Panc1 (cell line): ENCODE measurements at regions not wholly inside any gene's neighbourhood (a gene's known extent, or its start where the extent isn't known, plus 50 kb on each side); places are given as distances from the start of the nearest gene placed in this dataset.

Source experiments
- ATAC-seq: fragments of 200-7000 bp; cut with Tn5 transposase; 2 replicates; pipeline ENCODE4 v1.9.1; 2020; ENCODE audit warnings: mild to moderate bottlenecking, moderate library complexity
- BruUV-seq: library from RNA; stranded (reverse); fragments of 400-500 nt; replicated peaks from 2 replicates; lab custom pipeline; 2021; lab: Mats Ljungman, UMichigan
- CTCF ChIA-PET: fragments of 300-600 bp; sonication (Branson Sonifier 250); formaldehyde crosslinking; loops from one replicate; lab custom pipeline; 2022; ENCODE audit warnings: antibody characterized with exemption; lab: Charles Lee
- POLR2A ChIA-PET: fragments of 300-600 bp; sonication (Branson Sonifier 250); formaldehyde crosslinking; loops from one replicate; lab custom pipeline; 2022; ENCODE audit warnings: antibody characterized with exemption; lab: Charles Lee
- DNase-seq: peaks from one replicate; pipeline ENCODE4 v3.0.0-alpha.2; 2010; ENCODE audit warnings: low read depth, low spot score
- H3K27ac ChIP-seq: 2 replicates; pipeline ENCODE4 v1.5.1; 2011; ENCODE audit warnings: mild to moderate bottlenecking, low read length, inconsistent platforms
- H3K27me3 ChIP-seq: fragments of 200-500 bp; sonication (Bioruptor generic); 2 replicates; pipeline ENCODE4 v1.6.0; 2014; ENCODE audit warnings: low read length, inconsistent platforms; ENCODE audit not compliant: control insufficient read depth, insufficient read depth
- H3K36me3 ChIP-seq: fragments of 200-500 bp; sonication (Bioruptor generic); 2 replicates; pipeline ENCODE4 v1.5.1; 2014; ENCODE audit warnings: inconsistent platforms, mild to moderate bottlenecking, low read length, moderate library complexity; ENCODE audit not compliant: control insufficient read depth, insufficient read depth
- H3K4me1 ChIP-seq: 2 replicates; pipeline ENCODE4 v1.5.1; 2011; ENCODE audit warnings: inconsistent platforms, mild to moderate bottlenecking, low read length, moderate library complexity; ENCODE audit not compliant: control insufficient read depth, insufficient read depth
- H3K4me3 ChIP-seq, 2 experiments: 2 replicates each; pipeline ENCODE4 v1.5.1; 2011 to 2012; ENCODE audit warnings: low read depth in 2 of 2, low read length in 2 of 2, mild to moderate bottlenecking in 2 of 2, inconsistent platforms in 1 of 2, moderate library complexity in 1 of 2
- H3K9me3 ChIP-seq: fragments of 200-500 bp; sonication (Bioruptor generic); 2 replicates; pipeline ENCODE4 v1.5.1; 2014; ENCODE audit warnings: low read depth, mild to moderate bottlenecking, inconsistent platforms, low read length, moderate library complexity; ENCODE audit not compliant: control insufficient read depth, insufficient read depth
- CTCF ChIP-seq: fragments of 450-650 bp; IDR thresholded peaks from 2 replicates; pipeline ENCODE4 v1.5.1; 2017; ENCODE audit warnings: mild to moderate bottlenecking
- POLR2AphosphoS5 ChIP-seq: IDR thresholded peaks from 2 replicates; pipeline ENCODE4 v1.6.1; 2012; ENCODE audit warnings: mild to moderate bottlenecking, low read depth, low read length, moderate library complexity
- SIN3A ChIP-seq: IDR thresholded peaks from 2 replicates; pipeline ENCODE4 v1.6.1; 2012; ENCODE audit warnings: low read depth, mild to moderate bottlenecking, low read length, moderate library complexity, borderline replicate concordance; ENCODE audit not compliant: insufficient read depth
- TCF7L2 ChIP-seq: IDR thresholded peaks from 2 replicates; pipeline ENCODE4 v1.6.1; 2011; ENCODE audit warnings: mild to moderate bottlenecking, low read depth, low read length, inconsistent platforms
- in situ Hi-C: cut with HindIII; loops from 2 replicates; pipeline ENCODE4 v1.10.0; 2016; ENCODE audit warnings: low sequenced_read_pairs, low pct_unique_long_range_greater_than_20kb
- intact Hi-C: fragments of 100-400 bp; cut with micrococcal nuclease; formaldehyde crosslinking; loops from one replicate; pipeline ENCODE4 v1.10.0; 2022; ENCODE audit not compliant: unreplicated experiment
- TF ChIP-seq, protein P1 (sequence below), 2 experiments: IDR thresholded peaks; 2 replicates each; pipeline ENCODE4 v1.6.1; 2011 to 2012; ENCODE audit warnings: low read depth in 2 of 2, control low read depth in 1 of 2, low read length in 1 of 2, mild to moderate bottlenecking in 1 of 2, moderate library complexity in 1 of 2; ENCODE audit not compliant: insufficient read depth in 1 of 2

- ChIA-PET POLR2A (interaction anchor here (0.7 kb wide), 1 partner anchor 176 kb away, joined by 3 read pairs; no protein-coding TSS in a partner anchor), CTCF (no interaction called here)
- H3K4me1 ChIP-seq: no peaks in the 10 kb centered on the region
- no peak for DNase-seq
- no TSS peak for BruUV-seq
- no peak for ATAC-seq
- in situ Hi-C loops: no loop called here
- no peak overlapping the region for H3K4me3 ChIP-seq
- H3K27me3 ChIP-seq: no peaks in the 10 kb centered on the region
- intact Hi-C loops: no loop called here
- no peak overlapping the region for H3K27ac ChIP-seq
- H3K36me3 ChIP-seq: no peaks in the 10 kb centered on the region; the same call in 1 of the 2 replicates
- H3K9me3 ChIP-seq: no peaks in the 10 kb centered on the region
- TF ChIP-seq CTCF (no peak), POLR2AphosphoS5 (no peak), TCF7L2 (no peak), SIN3A (no peak)
- TF ChIP-seq, protein P1, sequence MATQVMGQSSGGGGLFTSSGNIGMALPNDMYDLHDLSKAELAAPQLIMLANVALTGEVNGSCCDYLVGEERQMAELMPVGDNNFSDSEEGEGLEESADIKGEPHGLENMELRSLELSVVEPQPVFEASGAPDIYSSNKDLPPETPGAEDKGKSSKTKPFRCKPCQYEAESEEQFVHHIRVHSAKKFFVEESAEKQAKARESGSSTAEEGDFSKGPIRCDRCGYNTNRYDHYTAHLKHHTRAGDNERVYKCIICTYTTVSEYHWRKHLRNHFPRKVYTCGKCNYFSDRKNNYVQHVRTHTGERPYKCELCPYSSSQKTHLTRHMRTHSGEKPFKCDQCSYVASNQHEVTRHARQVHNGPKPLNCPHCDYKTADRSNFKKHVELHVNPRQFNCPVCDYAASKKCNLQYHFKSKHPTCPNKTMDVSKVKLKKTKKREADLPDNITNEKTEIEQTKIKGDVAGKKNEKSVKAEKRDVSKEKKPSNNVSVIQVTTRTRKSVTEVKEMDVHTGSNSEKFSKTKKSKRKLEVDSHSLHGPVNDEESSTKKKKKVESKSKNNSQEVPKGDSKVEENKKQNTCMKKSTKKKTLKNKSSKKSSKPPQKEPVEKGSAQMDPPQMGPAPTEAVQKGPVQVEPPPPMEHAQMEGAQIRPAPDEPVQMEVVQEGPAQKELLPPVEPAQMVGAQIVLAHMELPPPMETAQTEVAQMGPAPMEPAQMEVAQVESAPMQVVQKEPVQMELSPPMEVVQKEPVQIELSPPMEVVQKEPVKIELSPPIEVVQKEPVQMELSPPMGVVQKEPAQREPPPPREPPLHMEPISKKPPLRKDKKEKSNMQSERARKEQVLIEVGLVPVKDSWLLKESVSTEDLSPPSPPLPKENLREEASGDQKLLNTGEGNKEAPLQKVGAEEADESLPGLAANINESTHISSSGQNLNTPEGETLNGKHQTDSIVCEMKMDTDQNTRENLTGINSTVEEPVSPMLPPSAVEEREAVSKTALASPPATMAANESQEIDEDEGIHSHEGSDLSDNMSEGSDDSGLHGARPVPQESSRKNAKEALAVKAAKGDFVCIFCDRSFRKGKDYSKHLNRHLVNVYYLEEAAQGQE (IDR thresholded peaks at IDR 0.05; ENCODE audit: insufficient read depth in 1 of 2, low read depth in 2 of 2, low read length in 1 of 2): no peak
Measured at GRCh38 chr13:33937373-33938098, 119.6 kb downstream of the RFC3 start.

- Histone ChIP-seq H3K27ac (no peak overlapping the region), H3K36me3 (no peaks in the 10 kb centered on the region; the same call in 1 of the 2 replicates), H3K9me3 (no peaks in the 10 kb centered on the region), H3K4me1 (no peaks in the 10 kb centered on the region), H3K27me3 (no peaks in the 10 kb centered on the region), H3K4me3 (no peak overlapping the region)
- in situ Hi-C loops (no loop called here), intact Hi-C loops (no loop called here)
- no peak for ATAC-seq
- DNase-seq: no peak
- BruUV-seq: no TSS peak
- ChIA-PET POLR2A (no interaction called here), CTCF (no interaction called here)
- TF ChIP-seq CTCF: no peak
- TF ChIP-seq SIN3A: no peak
Measured at GRCh38 chr13:33940256-33940655, 122.3 kb downstream of the RFC3 start.
